CD14-positive monocyte (primary cell): ENCODE measurements at regions not wholly inside any gene's neighbourhood (a gene's known extent, or its start where the extent isn't known, plus 50 kb on each side); places are given as distances from the start of the nearest gene placed in this dataset.

Experiments
- DNase-seq, 3 donors: peaks; one replicate each; pipeline ENCODE4 v3.0.0-alpha.2; 2011 to 2022
- H2AFZ ChIP-seq: 2 replicates; pipeline ENCODE4 v1.6.0; 2012; ENCODE audit warnings: mild to moderate bottlenecking, low read depth, low read length, inconsistent platforms; ENCODE audit not compliant: insufficient read depth, poor library complexity, severe bottlenecking
- H3K27ac ChIP-seq, 2 donors: 1 replicate in 1 of 2; 2 replicates in 1 of 2; pipeline ENCODE4 v1.5.1; 2012 to 2013; ENCODE audit warnings: low read length in 2 of 2, control low read depth in 1 of 2, inconsistent platforms in 1 of 2, low read depth in 1 of 2, mild to moderate bottlenecking in 1 of 2
- H3K27me3 ChIP-seq, 2 donors: one replicate each; pipeline versions ENCODE4 v1.6.0 to v1.6.1; 2011 to 2013; ENCODE audit warnings: low read length in 2 of 2; ENCODE audit not compliant: control insufficient read depth in 2 of 2, insufficient read depth in 2 of 2
- H3K36me3 ChIP-seq, 2 donors: replicated peaks in 1 of 2; 1 replicate in 1 of 2; 2 replicates in 1 of 2; pipeline versions ENCODE4 v1.5.1 to v1.6.1; 2012 to 2013; ENCODE audit warnings: low read length in 2 of 2, control low read depth in 1 of 2, inconsistent platforms in 1 of 2, mild to moderate bottlenecking in 1 of 2; ENCODE audit not compliant: insufficient read depth in 2 of 2, control insufficient read depth in 1 of 2
- H3K4me1 ChIP-seq, 2 donors: 1 replicate in 1 of 2; 2 replicates in 1 of 2; pipeline versions ENCODE4 v1.5.1 to v1.6.1; 2012 to 2013; ENCODE audit warnings: low read length in 2 of 2, control low read depth in 1 of 2, inconsistent platforms in 1 of 2, mild to moderate bottlenecking in 1 of 2, moderate library complexity in 1 of 2; ENCODE audit not compliant: insufficient read depth in 2 of 2, control insufficient read depth in 1 of 2
- H3K4me2 ChIP-seq: replicated peaks from 2 replicates; pipeline ENCODE3; 2012; ENCODE audit warnings: low read length, moderate library complexity, mild to moderate bottlenecking; ENCODE audit not compliant: poor library complexity, severe bottlenecking; ENCODE audit errors: extremely low read depth
- H3K4me3 ChIP-seq, 3 experiments: fragments of 200-600 bp in 1 of 3; sonication (generic) in 1 of 3; replicated peaks in 1 of 3; 1 replicate in 2 of 3; 2 replicates in 1 of 3; pipeline ENCODE4 v1.5.1; 2011 to 2013; ENCODE audit warnings: low read length in 3 of 3, mild to moderate bottlenecking in 3 of 3, control low read depth in 2 of 3, low read depth in 2 of 3, inconsistent platforms in 1 of 3, moderate library complexity in 1 of 3
- H3K79me2 ChIP-seq: 2 replicates; pipeline ENCODE4 v1.6.0; 2012; ENCODE audit warnings: mild to moderate bottlenecking, control low read depth, inconsistent platforms, low read length, moderate library complexity; ENCODE audit not compliant: insufficient read depth
- H3K9ac ChIP-seq: 2 replicates; pipeline ENCODE4 v1.6.0; 2017; ENCODE audit warnings: low read length, mild to moderate bottlenecking; ENCODE audit not compliant: insufficient read depth, poor library complexity, severe bottlenecking
- H3K9me3 ChIP-seq, 2 donors: replicated peaks in 1 of 2; 1 replicate in 1 of 2; 2 replicates in 1 of 2; pipeline versions ENCODE4 v1.5.1 to v1.6.1; 2012 to 2013; ENCODE audit warnings: low read length in 2 of 2, control low read depth in 1 of 2; ENCODE audit not compliant: control insufficient read depth in 1 of 2, insufficient read depth in 1 of 2
- H4K20me1 ChIP-seq: 2 replicates; pipeline ENCODE4 v1.6.0; 2012; ENCODE audit warnings: mild to moderate bottlenecking, low read length, control low read depth, moderate library complexity; ENCODE audit not compliant: insufficient read depth
- H3K27ac Mint-ChIP-seq, 7 donors: one replicate each; pipeline ENCODE4 v1.8.0; 2020; ENCODE audit warnings: mild to moderate bottlenecking in 7 of 7, mixed read lengths in 7 of 7, moderate library complexity in 6 of 7, inconsistent platforms in 2 of 7
- H3K27me3 Mint-ChIP-seq, 3 donors: one replicate each; pipeline ENCODE4 v1.8.0; 2021 to 2022; ENCODE audit warnings: low read depth in 3 of 3, mild to moderate bottlenecking in 3 of 3, mixed read lengths in 3 of 3, moderate library complexity in 3 of 3, inconsistent platforms in 1 of 3
- H3K36me3 Mint-ChIP-seq, 2 donors: one replicate each; pipeline ENCODE4 v1.8.0; 2020; ENCODE audit warnings: mixed read lengths in 2 of 2, inconsistent platforms in 1 of 2, mild to moderate bottlenecking in 1 of 2
- H3K4me1 Mint-ChIP-seq: one replicate; pipeline ENCODE4 v1.8.0; 2020; ENCODE audit warnings: mild to moderate bottlenecking, mixed read lengths
- H3K4me3 Mint-ChIP-seq, 2 donors: one replicate each; pipeline ENCODE4 v1.8.0; 2020; ENCODE audit warnings: mild to moderate bottlenecking in 2 of 2, mixed read lengths in 2 of 2, moderate library complexity in 1 of 2
- H3K9me3 Mint-ChIP-seq, 7 donors: one replicate each; pipeline ENCODE4 v1.8.0; 2020 to 2022; ENCODE audit warnings: mixed read lengths in 7 of 7, mild to moderate bottlenecking in 6 of 7, moderate library complexity in 6 of 7, inconsistent platforms in 2 of 7
- WGBS: methylation state at CpG from one replicate; pipeline ENCODE4 v1.1.5; 2013; ENCODE audit warnings: missing lambda C conversion rate; ENCODE audit not compliant: insufficient coverage; 5-methylcytosine and 5-hydroxymethylcytosine counted together
- intact Hi-C, 2 donors: fragments of 100-400 bp; cut with micrococcal nuclease; formaldehyde crosslinking; loops; one replicate each; pipeline versions ENCODE4 v1.15.0 to v1.15.1; 2023
- TF ChIP-seq, protein P1 (sequence below): fragments of 200-600 bp; IDR thresholded peaks from one replicate; pipeline ENCODE4 v1.8.0; 2022; ENCODE audit warnings: antibody characterized with exemption, mild to moderate bottlenecking

DNA sequence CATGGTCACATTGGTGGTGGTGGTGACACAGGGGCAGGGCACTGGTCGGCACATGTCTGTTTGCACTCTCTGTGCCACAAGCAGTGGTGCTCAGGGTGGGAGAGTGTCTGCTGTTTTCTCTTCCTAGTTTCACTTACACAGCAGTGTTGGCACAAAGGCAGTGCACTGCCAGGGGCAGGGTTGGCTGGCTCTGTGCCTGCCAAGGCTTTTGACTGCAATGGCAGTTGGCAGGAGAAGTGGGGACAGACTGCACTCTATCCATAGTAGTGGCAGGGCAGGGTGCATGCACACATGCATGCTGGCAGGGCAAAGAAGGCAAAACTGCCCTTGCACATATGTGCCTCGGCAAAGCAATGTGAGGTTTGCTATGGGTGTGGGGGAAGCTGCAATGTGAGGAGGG is 635.9 kb downstream of the SUCLG1 start:
- Mint-ChIP-seq H3K4me1 (no peaks in the 10 kb centered on the region), H3K27me3 (no peaks in the 10 kb centered on the region), H3K9me3 (peaks cover 0 to 3% (median 0%) of the 10 kb centered on the region in 7 donors), H3K27ac (no peak overlapping the region), H3K36me3 (no peaks in the 10 kb centered on the region), H3K4me3 (no peak overlapping the region)
- H3K36me3 ChIP-seq: no peaks in the 10 kb centered on the region
- H3K4me3 ChIP-seq: no peak overlapping the region
- no peak overlapping the region for H3K9ac ChIP-seq
- H3K4me2 ChIP-seq: no peak overlapping the region
- no peaks in the 10 kb centered on the region for H3K9me3 ChIP-seq
- TF ChIP-seq, protein P1, sequence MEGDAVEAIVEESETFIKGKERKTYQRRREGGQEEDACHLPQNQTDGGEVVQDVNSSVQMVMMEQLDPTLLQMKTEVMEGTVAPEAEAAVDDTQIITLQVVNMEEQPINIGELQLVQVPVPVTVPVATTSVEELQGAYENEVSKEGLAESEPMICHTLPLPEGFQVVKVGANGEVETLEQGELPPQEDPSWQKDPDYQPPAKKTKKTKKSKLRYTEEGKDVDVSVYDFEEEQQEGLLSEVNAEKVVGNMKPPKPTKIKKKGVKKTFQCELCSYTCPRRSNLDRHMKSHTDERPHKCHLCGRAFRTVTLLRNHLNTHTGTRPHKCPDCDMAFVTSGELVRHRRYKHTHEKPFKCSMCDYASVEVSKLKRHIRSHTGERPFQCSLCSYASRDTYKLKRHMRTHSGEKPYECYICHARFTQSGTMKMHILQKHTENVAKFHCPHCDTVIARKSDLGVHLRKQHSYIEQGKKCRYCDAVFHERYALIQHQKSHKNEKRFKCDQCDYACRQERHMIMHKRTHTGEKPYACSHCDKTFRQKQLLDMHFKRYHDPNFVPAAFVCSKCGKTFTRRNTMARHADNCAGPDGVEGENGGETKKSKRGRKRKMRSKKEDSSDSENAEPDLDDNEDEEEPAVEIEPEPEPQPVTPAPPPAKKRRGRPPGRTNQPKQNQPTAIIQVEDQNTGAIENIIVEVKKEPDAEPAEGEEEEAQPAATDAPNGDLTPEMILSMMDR: no peak
- no peak overlapping the region for H3K27ac ChIP-seq
- no peak for DNase-seq
- no peak overlapping the region for H2AFZ ChIP-seq
- H3K27me3 ChIP-seq: no peaks in the 10 kb centered on the region
- intact Hi-C loops: no loop called here
- H3K4me1 ChIP-seq: no peaks in the 10 kb centered on the region
- 0% methylated on average over 1 of the region's 2 CpGs for WGBS
- H4K20me1 ChIP-seq: no peaks in the 10 kb centered on the region
- no peaks in the 10 kb centered on the region for H3K79me2 ChIP-seq

DNA sequence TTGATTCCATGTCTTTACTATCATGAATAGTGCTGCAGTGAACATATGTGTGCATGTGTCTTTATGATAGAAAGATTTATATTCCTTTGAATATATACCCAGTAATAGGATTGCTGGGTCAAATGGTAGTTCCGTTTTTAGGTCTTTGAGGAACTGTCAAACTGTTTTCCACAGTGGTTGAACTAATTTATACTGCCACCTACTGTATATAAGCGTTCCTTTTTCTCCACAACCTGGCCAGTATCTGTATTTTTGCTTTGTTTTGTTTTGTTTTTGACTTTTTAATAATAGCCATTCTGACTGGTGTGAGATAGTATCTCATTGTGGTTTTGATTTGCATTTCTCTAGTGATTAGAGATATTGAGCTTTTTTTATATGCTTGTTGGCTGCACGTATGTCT is 641.6 kb downstream of the SUCLG1 start:
- DNase-seq: no peak
- Histone ChIP-seq H3K27me3 (no peaks in the 10 kb centered on the region), H4K20me1 (no peaks in the 10 kb centered on the region), H2AFZ (no peak overlapping the region), H3K27ac (no peak overlapping the region), H3K4me3 (no peak overlapping the region), H3K9me3 (no peaks in the 10 kb centered on the region), H3K4me1 (no peaks in the 10 kb centered on the region), H3K4me2 (no peak overlapping the region), H3K79me2 (no peaks in the 10 kb centered on the region), H3K9ac (no peak overlapping the region), H3K36me3 (no peaks in the 10 kb centered on the region)
- Mint-ChIP-seq H3K9me3 (peaks cover 0 to 1% (median 0%) of the 10 kb centered on the region in 7 donors), H3K27ac (no peak overlapping the region), H3K36me3 (no peaks in the 10 kb centered on the region), H3K4me1 (no peaks in the 10 kb centered on the region), H3K4me3 (no peak overlapping the region), H3K27me3 (peaks cover 0 to 1% (median 0%) of the 10 kb centered on the region in 3 donors)
- TF ChIP-seq, protein P1: no peak
- intact Hi-C loops: no loop called here
- WGBS: 100% methylated on average over 1 of the region's 3 CpGs
